GM19023 (cell line): ENCODE measurements at regions not wholly inside any gene's neighbourhood (a gene's known extent, or its start where the extent isn't known, plus 50 kb on each side); places are given as distances from the start of the nearest gene placed in this dataset.

ENCODE experiments used
- ATAC-seq: cut with Tn5 transposase; IDR thresholded peaks from one replicate; pipeline ENCODE4 v1.9.1; 2021; ENCODE audit warnings: mild to moderate bottlenecking, moderate library complexity; ENCODE audit not compliant: unreplicated experiment

DNA sequence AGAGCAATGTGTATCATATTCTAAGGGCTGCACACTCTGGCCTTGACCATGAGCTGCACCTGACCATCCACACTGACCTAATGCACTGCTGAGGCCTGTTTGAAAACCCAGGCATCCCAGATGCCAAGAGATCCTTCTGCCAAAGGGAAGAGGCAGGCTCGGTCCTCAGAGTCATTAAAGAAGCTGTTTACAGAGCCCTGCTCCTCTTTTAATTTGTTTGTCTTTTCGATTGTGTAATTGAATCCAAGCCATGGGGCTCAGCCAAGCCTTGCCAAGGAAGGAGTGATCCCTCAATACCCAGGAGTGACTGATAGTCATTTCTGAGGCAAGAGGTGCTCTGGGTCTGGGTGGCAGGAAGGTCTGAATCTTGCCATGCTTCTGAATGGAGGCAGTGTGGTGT is 94.5 kb upstream of the ISX start:
- no peak for ATAC-seq

DNA sequence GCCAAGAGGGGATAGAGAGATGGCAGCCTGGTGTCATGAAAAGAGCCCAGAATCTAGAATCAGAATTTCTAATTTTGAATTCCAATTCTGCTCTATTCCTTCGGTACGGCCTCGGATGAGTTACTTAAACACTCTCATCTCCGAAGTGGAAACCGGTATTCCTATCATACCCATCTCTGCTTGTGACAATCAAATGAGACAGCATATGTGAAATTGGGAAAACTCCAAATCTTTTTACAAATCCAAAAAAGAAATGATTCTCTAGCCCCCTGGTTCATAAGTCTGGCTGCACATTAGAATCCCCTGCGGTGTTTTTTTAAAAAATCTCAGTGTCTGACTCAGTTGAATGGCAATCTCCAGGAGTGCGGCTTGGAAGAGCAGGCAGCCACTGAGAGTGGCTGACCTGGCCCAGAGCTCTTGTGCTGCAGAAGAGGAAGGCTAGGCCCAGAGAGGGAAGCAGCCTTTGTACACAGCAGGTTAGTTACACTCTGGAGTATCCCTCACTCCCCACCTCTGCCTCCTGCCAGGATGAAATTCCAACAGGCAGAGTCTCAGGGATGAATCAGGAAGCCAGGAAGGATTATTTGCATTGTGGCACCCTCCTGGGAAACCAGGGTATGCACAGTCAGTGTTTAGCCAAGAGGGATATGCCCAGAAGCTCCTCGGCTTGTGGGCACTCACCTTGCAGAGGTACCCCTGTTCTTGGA is 93.6 kb upstream of the ISX start:
- no peak for ATAC-seq

DNA sequence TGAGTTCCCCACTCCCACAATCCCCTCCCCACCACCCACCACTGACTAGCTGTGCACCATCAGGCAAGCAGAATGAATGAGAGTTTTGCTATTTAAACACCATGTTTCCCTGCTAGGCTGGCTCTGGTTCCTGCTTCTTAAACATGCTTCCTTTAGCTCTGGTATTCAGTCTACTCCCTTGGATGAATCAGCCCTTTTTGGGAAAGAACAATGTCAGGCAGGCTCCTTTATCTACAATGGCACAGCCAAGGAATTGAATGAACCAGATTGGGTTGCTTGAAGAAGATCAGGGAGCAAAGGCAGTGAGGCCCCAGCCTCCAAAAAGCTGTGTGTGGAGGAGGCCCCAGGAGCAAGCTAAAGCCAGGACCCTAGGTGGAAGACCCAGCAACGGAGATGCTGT is 92.9 kb upstream of the ISX start:
- no peak for ATAC-seq

DNA sequence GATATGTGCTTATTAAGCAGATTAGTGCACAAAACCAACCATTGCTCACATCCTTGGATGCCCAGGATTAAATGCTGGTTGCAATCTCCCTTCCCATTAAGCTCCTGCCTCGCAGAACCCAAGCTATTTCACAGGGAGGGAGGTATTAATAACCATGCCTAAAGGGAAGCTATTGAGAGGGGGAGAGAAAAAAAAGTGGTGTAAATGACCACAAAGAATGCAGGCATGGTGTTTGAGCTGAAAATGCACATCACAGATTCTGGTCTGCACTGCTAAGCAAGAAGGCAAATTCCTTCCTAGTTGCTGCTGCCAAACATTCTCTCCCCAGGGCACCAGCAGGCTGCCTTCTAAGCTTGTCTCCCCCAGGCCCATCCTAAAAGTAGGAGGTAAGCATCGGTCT is 92.0 kb upstream of the ISX start:
- no peak for ATAC-seq

DNA sequence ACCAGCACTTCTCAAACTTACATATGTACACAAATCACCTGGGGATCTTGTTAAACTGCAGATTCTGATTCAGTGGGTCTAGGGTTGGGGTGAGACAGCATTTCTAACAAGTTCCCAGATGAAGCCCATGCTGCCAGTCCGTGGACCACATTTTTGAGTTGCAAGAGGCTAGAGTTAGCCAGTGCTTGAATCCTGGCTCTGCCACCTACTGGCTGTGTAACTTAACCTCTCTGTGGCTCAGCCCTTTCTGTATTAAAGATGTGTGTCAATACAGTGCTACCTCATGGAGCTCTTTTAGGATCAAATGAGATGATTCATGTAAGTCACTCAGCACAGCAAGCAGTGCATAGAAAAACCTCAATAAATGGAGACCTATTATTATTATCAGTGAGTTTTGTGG is 90.2 kb upstream of the ISX start:
- ATAC-seq, result no peak

DNA sequence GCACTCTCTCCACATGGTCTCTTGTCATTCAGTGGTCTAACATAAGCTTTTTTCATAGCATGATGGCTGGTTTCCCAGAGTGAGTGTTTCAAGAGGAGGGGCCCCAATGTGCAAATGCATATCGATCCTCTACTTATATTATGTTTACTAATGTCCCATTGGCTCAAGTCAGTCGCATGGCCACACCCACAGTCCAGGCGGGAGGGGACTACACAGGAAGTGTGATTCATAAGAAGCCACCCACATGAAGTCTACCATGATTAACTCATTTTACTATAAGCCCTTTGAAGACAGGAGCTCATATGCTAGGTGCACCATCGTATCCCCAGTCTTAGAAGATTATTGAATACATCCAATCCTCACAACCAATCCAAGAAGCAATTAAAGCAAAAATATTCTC is 89.5 kb upstream of the ISX start:
- no peak for ATAC-seq

DNA sequence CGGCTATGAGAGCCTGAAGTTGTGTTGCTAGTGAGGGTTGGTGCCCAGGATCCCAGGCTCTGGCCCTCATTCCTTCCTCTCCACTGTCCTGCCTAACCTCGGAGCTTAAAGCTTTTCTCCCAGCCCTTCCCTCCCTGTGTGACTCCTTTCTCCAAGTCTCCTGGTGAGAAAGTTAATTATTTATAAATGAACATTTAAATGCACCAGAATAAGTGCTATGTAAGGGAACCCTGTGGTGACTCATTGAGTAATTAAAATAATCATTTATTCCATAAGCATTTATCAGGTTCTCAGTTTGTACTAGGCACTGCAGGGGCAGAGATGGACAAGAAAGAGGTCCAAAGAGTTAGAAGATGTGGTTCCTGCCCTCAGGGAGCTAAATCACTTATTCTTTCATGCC is 89.1 kb upstream of the ISX start:
- no peak for ATAC-seq

DNA sequence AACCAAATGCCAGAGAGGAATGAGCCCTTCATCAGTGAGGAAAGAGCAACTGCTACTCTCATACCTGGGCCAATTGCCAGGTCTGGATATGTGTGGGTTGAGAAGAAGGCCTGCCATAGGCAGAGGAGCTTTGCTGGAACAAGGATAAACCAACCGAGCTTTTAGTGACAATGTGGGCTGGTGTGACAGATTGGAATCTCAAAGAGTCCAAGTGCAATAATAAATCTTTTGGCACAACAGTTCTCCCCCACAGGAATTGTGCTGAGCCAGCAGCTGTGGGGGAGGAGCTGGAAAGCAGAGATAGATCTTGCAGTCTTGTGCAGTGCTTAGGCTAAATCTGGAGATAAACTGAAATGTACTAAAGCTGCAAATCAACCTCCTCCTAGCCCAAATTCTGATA is 79.4 kb upstream of the ISX start:
- ATAC-seq, result no peak

DNA sequence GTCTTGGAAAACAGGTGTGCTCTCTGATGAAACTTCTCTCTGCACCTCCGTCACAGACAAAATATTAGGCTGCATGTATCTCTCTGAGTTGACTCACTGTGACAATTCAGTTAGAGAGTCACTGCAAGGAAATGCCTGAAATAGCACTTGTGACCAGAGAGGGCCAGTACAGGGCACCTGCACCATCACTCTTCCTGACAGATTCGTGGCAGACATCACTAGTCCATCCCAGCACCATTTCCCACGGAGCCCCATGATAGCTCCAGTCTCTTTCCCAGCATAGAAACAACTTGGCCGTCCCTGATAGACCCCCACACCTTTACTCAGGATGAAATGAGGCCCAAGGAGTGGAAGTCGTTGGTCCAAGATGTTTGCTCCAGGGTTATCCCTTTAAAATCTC is 73.3 kb upstream of the ISX start:
- ATAC-seq, result no peak

DNA sequence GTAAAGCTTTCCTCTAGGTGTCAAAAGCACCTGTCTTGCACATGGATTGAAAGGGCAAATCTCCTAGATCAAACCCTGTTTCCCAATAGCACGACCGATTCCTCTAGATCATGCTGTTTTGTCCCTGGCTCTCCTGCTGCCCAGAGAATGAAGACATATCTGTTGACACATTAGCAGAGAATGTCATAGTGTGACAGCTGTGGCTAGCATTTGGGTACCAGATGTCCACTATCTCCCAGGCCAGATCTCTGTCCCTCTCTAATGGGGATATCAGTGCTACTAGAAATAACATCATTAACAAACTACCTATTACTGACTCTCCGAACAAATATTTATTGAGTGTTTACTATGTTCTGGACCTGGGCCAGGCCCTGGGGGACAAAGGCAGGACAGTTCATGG is 72.4 kb upstream of the ISX start:
- ATAC-seq, result no peak

DNA sequence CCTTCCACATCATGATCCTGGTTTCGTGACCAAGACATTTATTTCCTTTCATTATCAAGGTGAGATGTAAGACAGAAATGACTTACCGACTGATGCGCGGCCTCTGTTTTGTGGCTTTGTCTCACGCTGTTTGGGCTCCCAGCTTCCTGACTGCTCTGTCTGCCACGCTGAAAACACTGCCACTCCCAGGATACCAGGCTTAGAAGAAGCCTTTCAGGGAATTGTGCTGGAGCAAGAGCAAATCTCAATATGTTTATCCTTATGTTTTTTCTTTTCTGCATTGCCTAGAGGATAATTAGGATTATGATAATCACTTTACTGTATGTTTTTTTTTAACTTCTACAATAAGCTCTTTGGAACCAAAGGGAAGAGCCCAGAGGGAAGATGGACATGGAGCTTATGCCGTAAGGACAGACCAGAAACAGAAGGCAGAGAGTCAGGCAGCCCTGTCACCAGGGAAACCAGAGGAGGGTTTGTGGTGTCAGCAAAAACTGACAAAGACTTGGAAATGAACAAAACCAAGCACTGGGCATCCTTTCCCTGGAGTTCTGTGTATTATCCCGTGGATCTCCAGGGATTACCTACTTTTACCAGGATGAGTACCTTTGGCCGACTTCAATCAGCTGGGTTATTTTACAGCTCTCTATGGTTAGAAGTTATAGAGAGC is 68.2 kb upstream of the ISX start:
- no peak for ATAC-seq

DNA sequence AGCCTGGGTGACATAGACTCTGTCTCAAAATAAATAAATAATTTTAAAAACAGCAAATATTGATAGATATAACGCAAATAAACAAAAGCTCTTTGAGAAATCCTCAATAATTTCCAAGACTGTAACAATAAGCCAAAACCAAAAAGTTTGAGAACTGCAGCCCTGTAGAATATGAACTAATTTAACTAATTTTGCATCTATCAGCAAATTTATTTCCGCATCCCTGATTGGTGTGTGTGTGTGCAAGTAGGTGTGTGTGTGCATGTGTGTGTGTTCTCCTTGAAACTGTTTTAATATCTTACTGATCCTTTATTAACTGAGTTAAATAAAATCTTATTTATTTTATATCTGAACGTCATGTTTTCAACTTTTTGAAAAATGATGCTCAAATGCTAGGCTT is 67.0 kb upstream of the ISX start:
- no peak for ATAC-seq

DNA sequence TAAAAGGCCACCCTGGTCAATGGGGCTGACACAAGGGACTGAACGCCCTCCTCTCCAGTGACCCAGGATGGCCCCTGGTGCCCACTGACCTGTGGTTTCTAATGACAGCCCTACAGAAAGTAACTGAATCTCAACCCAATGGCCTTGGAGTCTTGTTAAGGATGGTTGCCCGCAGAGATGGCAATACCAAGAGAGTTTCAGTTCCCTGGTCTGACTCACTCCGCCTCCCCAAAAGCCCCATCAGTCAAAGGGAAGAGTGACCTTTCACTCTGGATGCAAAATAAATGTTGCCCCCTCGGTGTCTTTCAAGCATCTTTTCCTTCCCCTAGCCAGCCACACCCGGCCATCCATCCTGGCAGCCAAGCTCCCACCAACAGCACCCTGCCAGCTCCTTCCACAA is 57.7 kb upstream of the ISX start:
- no peak for ATAC-seq

DNA sequence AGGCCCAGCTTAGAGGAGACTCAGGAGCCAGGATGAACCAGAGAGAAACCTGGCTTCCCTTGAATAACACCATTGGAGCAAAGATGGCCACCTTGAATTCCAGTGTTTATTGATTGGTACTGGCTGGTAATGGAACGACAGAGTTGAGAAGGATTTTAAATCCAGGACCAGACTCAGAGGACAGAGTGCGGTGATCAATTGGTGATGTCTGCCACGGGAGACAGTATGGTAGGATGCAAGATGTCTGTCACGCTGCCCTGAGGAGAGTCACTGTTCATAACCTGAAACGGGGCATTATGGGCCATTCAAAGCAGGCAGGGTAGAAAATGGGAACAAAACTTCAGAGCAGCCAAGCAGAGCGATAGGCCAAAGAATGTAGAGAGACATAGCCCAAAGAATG is 55.4 kb upstream of the ISX start:
- no peak for ATAC-seq

DNA sequence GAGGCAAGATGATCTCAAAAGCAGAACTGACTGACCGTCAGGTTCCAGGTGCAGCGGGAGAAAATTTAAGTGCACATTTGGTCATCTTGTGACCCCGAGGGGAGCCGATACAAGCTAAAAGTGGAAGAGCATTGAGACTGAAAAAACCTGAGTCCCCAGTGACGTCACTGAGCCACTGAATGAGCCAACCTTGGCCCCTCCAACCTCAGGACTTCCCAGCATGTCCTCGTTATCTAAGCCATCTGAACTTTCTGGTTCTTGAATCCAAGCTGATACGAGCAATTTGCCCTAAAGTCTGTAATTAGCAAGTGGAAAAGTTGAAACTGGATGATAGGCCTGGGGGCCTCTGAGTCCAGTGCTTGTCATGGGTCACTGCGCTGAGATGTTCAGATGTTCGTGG is 51.1 kb upstream of the ISX start:
- no peak for ATAC-seq
